Keratinocyte (primary cell): ENCODE measurements at regions not wholly inside any gene's neighbourhood (a gene's known extent, or its start where the extent isn't known, plus 50 kb on each side); places are given as distances from the start of the nearest gene placed in this dataset.

Experiments used
- DNase-seq: peaks from one replicate; pipeline ENCODE4 v3.0.0-alpha.2; 2011; ENCODE audit warnings: low read depth, missing footprints, low spot score
- FAIRE-seq: peaks from 2 replicates; lab custom pipeline; 2011; peaks lifted over from hg19 to GRCh38; lab: Jason Lieb, UNC
- H2AFZ ChIP-seq: 2 replicates; pipeline ENCODE4 v1.6.0; 2012; ENCODE audit warnings: low read length, control low read depth, inconsistent platforms; ENCODE audit not compliant: control insufficient read depth
- H3K27ac ChIP-seq: 2 replicates; pipeline ENCODE4 v1.5.1; 2011; ENCODE audit warnings: low read length; ENCODE audit not compliant: control insufficient read depth, insufficient read depth
- H3K27me3 ChIP-seq: 3 replicates; pipeline ENCODE4 v1.6.0; 2011; ENCODE audit warnings: low read length; ENCODE audit not compliant: control insufficient read depth, insufficient read depth; ENCODE audit errors: extremely low read depth
- H3K36me3 ChIP-seq, 2 experiments: 2 replicates in 1 of 2; 3 replicates in 1 of 2; pipeline ENCODE4 v1.5.1; 2011; ENCODE audit warnings: low read length in 2 of 2, mild to moderate bottlenecking in 1 of 2; ENCODE audit not compliant: control insufficient read depth in 2 of 2, insufficient read depth in 2 of 2; ENCODE audit errors: extremely low read depth in 1 of 2
- H3K4me1 ChIP-seq: 3 replicates; pipeline ENCODE4 v1.5.1; 2011; ENCODE audit warnings: low read length; ENCODE audit not compliant: control insufficient read depth, insufficient read depth; ENCODE audit errors: extremely low read depth
- H3K4me2 ChIP-seq: 3 replicates; pipeline ENCODE4 v1.6.0; 2011; ENCODE audit warnings: low read depth, low read length; ENCODE audit not compliant: control insufficient read depth, insufficient read depth; ENCODE audit errors: extremely low read depth
- H3K4me3 ChIP-seq, 3 experiments: fragments of 200-600 bp in 1 of 3; sonication (generic) in 1 of 3; 2 replicates in 2 of 3; 3 replicates in 1 of 3; pipeline ENCODE4 v1.5.1; 2011 to 2016; ENCODE audit warnings: low read length in 3 of 3, mild to moderate bottlenecking in 3 of 3, control low read depth in 2 of 3, inconsistent platforms in 1 of 3, low read depth in 1 of 3, mixed read lengths in 1 of 3, mixed run types in 1 of 3, moderate library complexity in 1 of 3; ENCODE audit not compliant: control insufficient read depth in 2 of 3, insufficient read depth in 2 of 3; ENCODE audit errors: extremely low read depth in 1 of 3
- H3K79me2 ChIP-seq: 2 replicates; pipeline ENCODE4 v1.6.0; 2012; ENCODE audit warnings: low read length; ENCODE audit not compliant: control insufficient read depth, insufficient read depth
- H3K9ac ChIP-seq: 3 replicates; pipeline ENCODE4 v1.6.0; 2011; ENCODE audit warnings: low read length; ENCODE audit not compliant: control insufficient read depth, insufficient read depth; ENCODE audit errors: extremely low read depth
- H3K9me1 ChIP-seq: 3 replicates; pipeline ENCODE4 v1.6.0; 2011; ENCODE audit warnings: low read length; ENCODE audit not compliant: control insufficient read depth, insufficient read depth; ENCODE audit errors: extremely low read depth
- H3K9me3 ChIP-seq: 2 replicates; pipeline ENCODE4 v1.5.1; 2012; ENCODE audit warnings: low read depth, low read length; ENCODE audit not compliant: control insufficient read depth
- H4K20me1 ChIP-seq: 3 replicates; pipeline ENCODE4 v1.6.0; 2011; ENCODE audit warnings: low read length; ENCODE audit not compliant: control insufficient read depth, insufficient read depth; ENCODE audit errors: extremely low read depth
- EZH2 ChIP-seq: IDR thresholded peaks from one replicate; pipeline ENCODE4 v1.6.1; 2012; ENCODE audit warnings: inconsistent platforms, mild to moderate bottlenecking, low read length, moderate library complexity
- dilution Hi-C: fragments of 300-500 bp; cut with MboI; formaldehyde crosslinking; loops from one replicate; pipeline ENCODE4 v1.7.0; 2020; ENCODE audit warnings: low sequenced_read_pairs; ENCODE audit not compliant: extremely low pct_ligation_motif_present
- TF ChIP-seq, protein P1 (sequence below), 3 experiments: IDR thresholded peaks in 1 of 3; conservative IDR thresholded peaks in 1 of 3; optimal IDR thresholded peaks in 1 of 3; 2 replicates in 2 of 3; 3 replicates in 1 of 3; pipeline versions ENCODE3 to v1.5.1; 2011; ENCODE audit warnings: low read length in 3 of 3, mild to moderate bottlenecking in 3 of 3, moderate library complexity in 2 of 3, control low read depth in 1 of 3, inconsistent platforms in 1 of 3; ENCODE audit not compliant: insufficient read depth in 2 of 3; ENCODE audit errors: extremely low read depth in 1 of 3

DNA sequence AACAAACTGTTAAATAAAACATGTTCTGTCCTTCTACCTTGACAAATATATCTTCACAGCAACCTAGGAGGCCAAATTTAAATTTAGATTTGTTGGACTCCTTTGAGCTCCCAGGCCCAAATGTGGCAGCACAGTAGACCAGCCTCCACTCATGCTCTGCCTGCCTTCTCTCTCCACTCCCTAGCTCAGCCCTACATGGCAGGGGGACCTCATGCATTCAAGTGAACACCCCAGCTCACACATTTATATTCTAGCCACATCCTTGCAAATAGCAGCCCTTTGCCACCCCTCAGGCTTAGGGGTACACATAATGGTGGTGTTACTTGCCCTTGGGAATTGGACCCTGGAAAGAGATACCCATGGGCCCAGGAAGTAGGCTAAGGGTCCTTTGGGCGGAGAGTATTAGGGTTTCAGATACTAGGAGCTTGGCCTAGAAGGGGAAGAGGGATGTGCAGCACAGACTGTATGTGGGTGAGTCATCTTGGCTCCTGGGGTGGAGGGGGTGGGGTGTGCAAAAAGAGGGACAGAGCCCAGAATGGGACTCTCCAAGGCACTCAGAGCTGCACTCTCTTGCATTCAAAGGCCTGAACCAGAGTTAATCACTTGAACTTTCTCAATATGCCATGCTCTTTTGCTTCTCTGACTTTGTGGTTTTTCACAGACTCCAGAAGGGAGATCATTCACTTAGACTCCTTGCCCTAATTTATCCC lies 268.4 kb upstream of the ROPN1 start:
- H3K79me2 ChIP-seq, result no peaks in the 10 kb centered on the region
- no peaks in the 10 kb centered on the region for H4K20me1 ChIP-seq
- no peaks in the 10 kb centered on the region for H3K36me3 ChIP-seq
- H3K27me3 ChIP-seq, result no peaks in the 10 kb centered on the region
- H3K4me1 ChIP-seq, result peaks cover 45% of the 10 kb centered on the region
- no peak overlapping the region for H2AFZ ChIP-seq
- H3K4me2 ChIP-seq, result peak overlapping the region; percentile 40
- dilution Hi-C loops, result no loop called here
- peak; percentile 90 for FAIRE-seq
- no peak overlapping the region for H3K27ac ChIP-seq
- H3K9me1 ChIP-seq, result no peaks in the 10 kb centered on the region
- no peak for DNase-seq
- H3K9me3 ChIP-seq, result no peaks in the 10 kb centered on the region
- TF ChIP-seq EZH2, result no peak
- TF ChIP-seq, protein P1, sequence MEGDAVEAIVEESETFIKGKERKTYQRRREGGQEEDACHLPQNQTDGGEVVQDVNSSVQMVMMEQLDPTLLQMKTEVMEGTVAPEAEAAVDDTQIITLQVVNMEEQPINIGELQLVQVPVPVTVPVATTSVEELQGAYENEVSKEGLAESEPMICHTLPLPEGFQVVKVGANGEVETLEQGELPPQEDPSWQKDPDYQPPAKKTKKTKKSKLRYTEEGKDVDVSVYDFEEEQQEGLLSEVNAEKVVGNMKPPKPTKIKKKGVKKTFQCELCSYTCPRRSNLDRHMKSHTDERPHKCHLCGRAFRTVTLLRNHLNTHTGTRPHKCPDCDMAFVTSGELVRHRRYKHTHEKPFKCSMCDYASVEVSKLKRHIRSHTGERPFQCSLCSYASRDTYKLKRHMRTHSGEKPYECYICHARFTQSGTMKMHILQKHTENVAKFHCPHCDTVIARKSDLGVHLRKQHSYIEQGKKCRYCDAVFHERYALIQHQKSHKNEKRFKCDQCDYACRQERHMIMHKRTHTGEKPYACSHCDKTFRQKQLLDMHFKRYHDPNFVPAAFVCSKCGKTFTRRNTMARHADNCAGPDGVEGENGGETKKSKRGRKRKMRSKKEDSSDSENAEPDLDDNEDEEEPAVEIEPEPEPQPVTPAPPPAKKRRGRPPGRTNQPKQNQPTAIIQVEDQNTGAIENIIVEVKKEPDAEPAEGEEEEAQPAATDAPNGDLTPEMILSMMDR (optimal IDR thresholded peaks at IDR 0.05 in 1 of 3, IDR thresholded peaks at IDR 0.05 in 1 of 3, conservative IDR thresholded peaks at IDR 0.05 in 1 of 3; ENCODE audit: extremely low read depth in 1 of 3, insufficient read depth in 2 of 3, low read length in 3 of 3), result no peak
- no peak overlapping the region for H3K9ac ChIP-seq
- no peak overlapping the region for H3K4me3 ChIP-seq

DNA sequence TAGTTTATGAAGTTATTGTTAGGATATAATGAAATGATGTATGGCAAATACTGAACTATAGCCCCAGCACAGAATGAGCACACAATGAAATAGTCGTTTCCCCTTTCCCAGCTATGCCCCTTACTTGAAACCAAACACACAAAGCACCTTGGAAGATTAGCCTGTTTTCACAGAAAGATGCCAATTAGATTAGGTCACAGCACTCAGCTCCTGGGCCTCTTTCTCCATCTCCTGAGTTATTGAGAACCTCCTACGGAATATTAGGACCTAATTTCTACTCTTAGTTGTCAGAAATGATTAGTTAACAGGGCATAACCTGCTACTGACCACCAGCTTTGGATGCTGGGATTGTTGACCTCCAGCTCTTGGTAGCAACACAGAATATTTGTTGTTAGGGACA lies 269.4 kb upstream of the ROPN1 start:
- peak; percentile 79 for FAIRE-seq
- H3K9me3 ChIP-seq, result no peaks in the 10 kb centered on the region
- H2AFZ ChIP-seq, result no peak overlapping the region
- DNase-seq, result no peak
- no peak overlapping the region for H3K27ac ChIP-seq
- dilution Hi-C loops, result no loop called here
- no peaks in the 10 kb centered on the region for H4K20me1 ChIP-seq
- no peak overlapping the region for H3K4me2 ChIP-seq
- no peak overlapping the region for H3K4me3 ChIP-seq
- H3K79me2 ChIP-seq, result no peaks in the 10 kb centered on the region
- H3K27me3 ChIP-seq, result no peaks in the 10 kb centered on the region
- no peaks in the 10 kb centered on the region for H3K36me3 ChIP-seq
- H3K9me1 ChIP-seq, result no peaks in the 10 kb centered on the region
- H3K4me1 ChIP-seq, result peaks cover 36% of the 10 kb centered on the region
- no peak overlapping the region for H3K9ac ChIP-seq
- TF ChIP-seq, protein P1 (optimal IDR thresholded peaks at IDR 0.05 in 1 of 3, IDR thresholded peaks at IDR 0.05 in 1 of 3, conservative IDR thresholded peaks at IDR 0.05 in 1 of 3; ENCODE audit: extremely low read depth in 1 of 3, insufficient read depth in 2 of 3, low read length in 3 of 3), result no peak
- no peak for TF ChIP-seq EZH2
